Occipital lobe (tissue), 1 donor: ENCODE measurements at regions not wholly inside any gene's neighbourhood (a gene's known extent, or its start where the extent isn't known, plus 50 kb on each side); places are given as distances from the start of the nearest gene placed in this dataset.

ENCODE experiments used
- DNase-seq: peaks from one replicate; lab custom pipeline; 2025; lab: John Stamatoyannopoulos, UW

DNA sequence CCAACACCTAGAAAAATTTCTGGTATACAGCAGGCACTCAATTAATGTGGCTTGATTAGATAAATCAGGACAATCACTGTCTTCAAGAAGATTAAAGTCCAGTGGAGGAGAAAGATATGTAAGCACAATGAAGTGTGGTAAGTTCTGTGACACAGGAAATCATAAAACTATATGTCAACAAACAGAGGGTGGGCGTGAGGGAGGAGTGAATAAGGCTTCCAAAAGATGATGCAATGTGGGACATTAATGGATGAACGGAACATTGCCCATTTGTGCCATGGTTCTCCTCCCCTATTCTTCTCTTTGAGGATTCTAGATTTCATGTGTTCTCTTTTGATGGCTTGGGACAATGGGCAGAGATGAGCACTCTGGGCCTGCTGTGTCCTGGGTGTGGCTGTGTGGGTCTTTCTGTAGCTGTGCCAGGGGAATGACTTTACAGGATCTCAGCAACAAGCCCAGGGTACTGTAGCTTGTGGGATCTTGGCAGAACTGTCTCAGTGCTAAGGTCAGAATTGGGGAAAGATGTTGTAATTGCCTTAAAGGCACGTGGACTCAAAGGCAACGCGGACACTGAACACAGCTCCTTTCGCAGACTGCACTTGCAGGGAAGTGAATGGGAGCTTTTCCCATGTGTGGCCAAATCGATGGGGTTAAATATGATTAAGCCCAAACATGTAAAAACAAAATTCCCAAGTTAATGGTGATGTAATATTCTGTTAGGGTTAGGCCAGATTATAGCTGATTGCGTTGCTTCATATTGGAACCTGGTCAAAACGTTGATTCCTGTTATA lies 366.9 kb downstream of the TGFB2 start:
- no peak for DNase-seq

DNA sequence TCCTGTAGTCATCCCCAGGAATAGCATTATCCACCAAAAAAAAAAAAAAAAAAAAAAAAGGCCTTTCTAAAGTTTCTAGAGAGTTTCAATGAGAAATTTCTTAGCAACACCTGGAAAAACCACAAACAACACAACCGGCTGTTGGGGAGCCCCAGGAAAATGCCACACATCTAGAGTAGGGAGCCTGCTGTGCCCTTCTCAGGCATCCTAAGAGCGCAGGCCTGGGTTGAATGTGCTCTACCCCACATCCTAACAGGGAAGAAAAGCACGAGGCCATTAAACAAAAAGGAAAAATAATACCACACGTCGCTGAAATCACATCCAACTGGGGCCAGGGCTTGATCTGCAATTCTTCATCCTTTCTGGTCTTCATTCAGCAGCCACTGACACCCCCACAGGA lies 367.5 kb downstream of the TGFB2 start:
- no peak for DNase-seq

DNA sequence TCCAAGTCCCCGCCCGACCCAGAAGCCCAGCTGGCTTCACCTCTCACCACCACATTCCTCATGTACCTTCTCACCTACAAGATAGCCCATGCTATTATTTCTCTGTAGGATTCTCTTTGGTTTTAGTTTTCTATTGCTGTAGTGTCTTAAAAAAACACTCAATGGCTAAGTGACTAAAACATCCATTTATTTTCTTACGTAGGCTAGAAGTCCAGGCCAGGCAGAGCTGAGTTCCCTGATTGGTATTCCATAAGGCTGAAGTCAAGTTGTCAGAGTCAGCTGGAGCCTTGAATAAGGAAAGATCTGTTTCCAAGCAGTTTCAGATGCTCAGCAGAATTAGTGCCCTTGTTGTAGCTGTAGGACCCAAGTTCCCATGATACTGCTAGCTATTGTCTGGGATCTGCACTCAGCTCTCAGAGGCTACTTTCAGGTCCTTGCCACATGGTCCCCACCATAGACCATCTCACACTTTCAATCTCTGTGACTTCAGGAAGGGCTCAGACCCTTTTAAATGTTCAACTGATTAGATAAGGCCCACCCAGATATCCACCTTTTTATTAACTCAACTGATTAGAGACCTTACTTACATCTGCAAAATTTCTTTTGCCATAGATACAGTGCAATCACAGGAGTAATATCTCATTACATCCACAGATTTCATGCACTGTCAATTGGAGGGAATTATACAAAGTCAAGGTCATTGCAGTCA lies 371.0 kb downstream of the TGFB2 start:
- no peak for DNase-seq

DNA sequence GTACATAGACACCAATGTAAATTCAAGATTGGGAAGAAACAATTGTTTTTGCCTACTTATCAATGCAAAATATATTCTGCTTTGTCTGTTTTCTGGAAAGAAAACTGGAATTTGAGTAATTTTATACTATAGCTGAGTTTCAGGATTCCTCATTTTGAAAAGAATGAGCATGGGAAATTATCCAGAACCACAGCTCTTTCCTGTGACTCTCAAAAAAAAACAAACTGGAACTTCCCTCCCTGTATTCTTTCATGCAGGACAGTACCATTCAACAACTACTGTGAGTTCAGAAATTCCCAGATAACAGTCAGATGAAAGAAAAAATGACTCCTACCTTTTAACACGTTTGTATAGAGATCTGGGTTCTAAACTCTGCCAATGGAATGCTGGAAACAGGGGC lies 372.4 kb downstream of the TGFB2 start:
- no peak for DNase-seq

DNA sequence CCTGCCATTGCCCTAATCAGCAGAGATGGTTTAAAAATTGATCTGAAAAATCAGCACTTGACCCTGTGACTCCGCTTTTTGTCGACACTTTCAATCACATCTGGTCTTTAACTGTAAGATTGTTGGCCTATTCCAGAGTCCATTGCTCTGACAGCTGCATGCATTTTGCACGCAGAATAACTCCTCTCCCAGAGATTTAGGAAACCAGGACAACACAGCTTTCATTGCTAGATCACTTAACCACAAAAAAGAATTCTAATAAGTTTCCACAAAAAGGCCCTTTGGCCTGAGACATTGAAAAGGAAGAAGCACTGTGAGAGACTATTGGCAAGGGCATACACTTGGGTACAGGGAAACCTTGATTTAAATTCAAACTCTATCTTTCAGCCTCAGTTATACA lies 373.1 kb downstream of the TGFB2 start:
- DNase-seq = no peak

DNA sequence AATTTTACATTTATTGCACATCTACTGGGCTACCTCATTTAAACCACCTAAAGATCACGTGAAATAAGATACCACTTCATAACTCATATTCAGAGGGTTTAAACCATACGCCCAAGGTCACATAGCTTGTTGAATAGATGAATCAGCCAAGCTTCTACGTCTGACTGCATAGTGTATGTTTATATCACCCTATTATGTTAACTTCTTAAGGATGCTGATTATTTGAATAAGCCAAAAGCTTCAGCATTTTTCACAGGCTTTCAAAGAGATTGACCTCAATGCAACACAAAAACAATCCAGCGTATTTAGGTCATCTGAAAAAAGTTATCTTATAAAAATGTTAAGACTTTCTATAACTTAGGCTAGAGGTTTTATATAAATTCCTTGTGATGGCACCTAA lies 373.8 kb downstream of the TGFB2 start:
- DNase-seq = no peak

DNA sequence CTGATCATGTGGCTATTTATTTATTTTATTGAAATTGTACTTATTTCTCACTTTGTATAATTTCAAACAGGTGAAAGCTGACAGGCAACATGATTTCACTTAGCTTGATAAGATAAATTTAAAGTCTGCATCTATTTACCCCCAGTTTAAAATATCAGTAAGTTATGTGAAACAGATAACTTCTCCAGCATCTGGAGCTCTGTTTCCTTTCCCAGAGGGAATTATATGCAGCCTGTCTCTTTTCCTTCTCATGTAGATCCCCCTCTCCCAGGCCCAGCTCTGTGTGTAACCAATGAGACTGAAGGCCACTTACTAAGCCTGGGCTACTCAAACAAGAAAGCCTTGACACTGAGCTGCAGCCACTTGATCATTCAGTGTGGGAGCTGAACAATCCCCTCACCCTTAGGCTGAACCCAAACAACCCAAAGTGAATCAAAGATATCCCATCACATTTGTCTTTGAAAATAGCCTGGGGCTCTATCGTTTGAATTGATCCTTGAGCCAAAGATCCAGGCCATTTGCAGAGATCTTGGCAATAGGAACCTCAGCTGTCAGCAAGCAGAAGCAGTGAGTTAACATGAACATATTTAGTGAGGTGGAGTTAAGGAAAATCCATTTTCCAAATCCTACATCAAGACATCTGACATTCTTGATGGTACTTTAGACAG lies 383.9 kb downstream of the TGFB2 start:
- no peak for DNase-seq

DNA sequence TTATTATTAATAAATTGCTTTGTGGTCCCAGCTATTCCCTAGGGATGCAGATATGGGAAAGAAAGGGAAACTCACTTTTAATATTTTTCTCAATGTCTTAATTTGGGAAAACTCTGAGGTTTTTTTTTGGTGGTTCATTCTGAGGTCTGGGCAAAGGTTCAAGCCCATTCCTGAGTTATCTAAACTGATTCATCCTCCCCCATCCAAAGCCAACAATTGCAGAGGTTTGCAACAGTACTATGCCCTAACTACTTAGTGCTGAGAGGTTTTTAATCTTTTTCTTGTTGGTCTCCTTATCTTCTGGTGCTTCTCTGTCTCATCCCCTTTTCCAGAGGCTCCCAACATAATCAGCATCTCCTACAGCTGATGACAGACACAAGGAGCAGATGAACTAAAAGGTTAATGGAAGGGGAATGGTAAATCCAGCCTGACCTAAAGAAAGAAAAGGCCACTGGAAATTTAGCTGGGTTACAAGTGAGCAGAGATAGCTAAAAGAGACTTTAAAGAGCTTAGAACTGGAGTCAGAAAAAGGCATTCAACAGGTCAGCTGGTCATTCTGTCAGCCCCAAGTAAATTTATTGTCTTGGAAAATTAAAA lies 390.4 kb downstream of the TGFB2 start:
- no peak for DNase-seq

DNA sequence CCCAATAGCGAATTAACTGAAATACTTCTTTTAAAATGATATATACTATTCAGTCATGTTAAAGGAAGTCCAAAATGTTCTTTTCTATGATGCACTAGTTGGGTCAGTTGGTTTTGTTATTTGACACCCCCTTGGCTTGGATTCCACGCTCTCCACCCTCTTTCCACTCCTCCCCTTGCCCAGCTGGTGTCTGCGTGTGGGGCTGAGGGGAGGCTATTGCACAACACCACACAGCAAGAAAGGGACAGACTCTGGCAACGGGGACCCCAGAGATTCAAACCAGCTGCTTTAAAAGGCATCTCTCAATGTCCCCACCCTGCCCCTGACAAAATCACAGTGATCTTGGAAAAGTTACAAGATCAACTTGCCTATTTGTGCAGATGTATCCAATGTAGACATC lies 394.3 kb downstream of the TGFB2 start:
- DNase-seq = no peak

DNA sequence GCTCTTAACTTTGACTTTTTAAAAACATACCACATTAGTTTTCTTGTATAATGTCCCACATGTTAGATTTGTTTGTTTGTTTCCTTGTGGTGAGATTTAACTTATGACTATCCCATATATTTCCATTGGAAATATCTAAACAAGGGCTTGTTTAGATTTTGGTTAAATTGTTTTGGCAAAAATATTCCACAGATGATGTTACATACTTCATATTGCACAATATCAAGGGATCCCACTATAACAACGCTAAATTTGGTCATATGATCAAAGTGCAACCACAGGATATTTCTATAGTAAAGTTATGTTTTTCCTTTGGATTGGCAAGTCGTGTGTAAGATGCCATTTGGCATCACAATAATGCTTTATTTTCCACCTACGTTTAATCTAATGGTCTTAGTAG lies 396.7 kb downstream of the TGFB2 start:
- DNase-seq = no peak

DNA sequence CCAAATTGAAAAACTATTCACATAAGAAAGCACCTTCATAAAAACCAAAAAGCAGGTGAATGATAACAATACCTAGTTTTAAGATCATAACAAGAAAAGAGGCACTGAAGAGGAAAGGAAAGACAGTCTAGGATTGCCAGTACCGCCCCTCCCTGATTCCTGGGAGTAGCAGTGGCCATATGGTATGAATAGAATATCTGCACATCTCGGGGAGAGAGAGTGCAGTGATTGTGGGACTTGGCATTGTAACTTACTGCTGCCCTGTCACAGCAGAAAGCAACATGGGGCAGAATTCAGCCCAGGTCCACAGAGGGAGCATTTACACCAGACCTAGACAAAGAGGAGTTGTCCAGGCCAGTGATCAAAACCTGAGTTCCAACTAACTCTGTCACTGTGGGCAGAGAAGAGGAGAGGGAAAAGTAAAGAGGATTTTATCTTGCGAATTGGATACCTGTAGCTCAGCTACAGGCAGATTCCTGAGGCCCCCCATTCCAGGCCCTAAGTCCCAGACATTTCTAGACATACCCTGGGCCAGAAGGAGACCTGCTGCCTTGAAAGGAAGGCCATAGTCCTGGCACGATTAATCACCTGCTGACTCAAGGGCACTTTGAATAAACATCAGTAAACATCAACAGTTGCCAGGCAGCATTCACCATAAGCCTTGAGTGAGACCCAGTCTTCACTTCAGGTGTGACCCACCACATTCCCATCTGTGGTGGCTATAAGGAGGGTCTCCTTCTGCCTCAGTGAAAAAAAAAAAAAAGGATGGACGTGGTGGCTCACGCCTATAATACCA lies 397.5 kb downstream of the TGFB2 start:
- DNase-seq = no peak

DNA sequence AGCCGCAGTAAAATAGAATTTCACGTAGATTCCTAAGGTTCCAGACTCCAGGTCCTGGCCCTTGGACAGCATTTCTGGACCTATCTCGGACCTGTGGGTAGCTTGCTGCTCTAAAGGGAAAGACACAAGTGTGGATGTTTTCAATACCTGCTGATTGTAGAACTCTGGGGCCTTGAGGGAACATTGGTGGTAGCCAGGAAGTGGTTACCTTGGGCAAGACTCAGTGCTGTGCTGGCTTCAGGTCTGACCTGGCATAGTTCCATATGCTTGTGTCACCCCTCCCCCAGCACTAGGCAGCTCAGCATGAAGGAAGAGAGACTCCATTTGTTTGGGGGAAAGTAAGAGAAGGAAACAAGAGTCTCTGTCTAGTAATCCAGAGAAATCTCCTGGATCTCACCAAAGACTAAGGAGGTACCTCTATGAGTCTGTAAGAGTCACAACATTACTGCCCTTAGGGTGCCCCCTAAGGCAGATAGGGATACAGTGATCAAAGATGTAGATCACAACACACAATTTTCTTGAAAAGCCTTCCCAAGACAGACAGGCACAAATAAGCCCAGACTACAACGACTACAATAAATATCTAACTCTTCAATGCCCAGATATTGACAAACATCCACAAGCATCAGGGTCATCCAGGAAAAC lies 398.8 kb downstream of the TGFB2 start:
- DNase-seq = no peak

DNA sequence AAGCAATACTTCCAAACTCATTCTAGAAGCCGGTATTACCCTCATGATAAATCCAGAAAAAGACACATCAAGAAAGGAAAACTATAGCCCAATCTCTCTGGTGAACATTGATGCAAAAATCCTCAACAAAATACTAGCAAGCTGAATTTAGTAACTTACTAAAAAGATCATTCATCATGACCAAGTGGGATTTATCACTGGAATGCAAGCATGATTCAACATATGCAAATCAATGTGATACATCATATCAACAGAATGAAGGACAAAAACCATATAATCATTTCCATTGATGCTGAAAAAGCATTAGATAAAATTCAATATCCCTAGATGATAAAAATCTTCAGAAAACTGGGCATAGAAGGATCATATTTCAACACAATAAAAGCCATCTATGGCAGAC lies 402.9 kb downstream of the TGFB2 start:
- no peak for DNase-seq

DNA sequence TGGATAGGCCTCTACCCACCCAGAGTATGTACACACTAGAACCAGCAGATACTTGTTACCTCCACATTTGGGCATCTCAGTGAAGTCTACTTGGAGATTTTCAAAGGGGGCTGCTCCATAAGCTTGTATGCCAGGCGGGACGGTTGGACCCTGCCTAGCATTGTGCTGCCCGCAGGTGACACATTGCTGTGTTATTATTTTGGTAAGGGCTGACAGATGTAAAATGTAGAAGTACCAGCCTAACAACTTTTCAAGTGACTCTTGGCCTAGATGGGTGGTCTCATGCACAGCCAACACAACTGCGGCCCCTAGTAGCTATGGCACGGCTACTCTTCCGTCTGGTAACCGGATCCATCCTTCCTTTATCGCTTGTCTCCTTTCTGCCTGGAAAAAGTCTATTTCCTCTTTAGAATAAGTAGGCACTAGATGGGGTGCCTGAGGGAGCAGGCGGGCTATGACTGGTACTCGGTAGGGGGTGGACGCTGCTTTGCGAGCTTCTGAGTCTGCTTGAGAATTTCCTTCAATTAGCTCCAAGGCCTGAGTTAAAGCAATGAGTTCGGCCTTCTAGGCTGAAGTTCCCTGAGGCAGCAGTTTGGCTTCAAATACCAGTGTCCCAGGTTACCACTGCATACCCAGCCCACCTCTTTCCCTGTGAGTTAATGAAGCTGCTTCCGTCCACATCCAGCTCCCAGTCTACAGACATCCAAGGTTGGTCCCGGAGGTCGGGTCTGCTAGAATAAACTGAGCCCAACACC lies 405.3 kb downstream of the TGFB2 start:
- no peak for DNase-seq

DNA sequence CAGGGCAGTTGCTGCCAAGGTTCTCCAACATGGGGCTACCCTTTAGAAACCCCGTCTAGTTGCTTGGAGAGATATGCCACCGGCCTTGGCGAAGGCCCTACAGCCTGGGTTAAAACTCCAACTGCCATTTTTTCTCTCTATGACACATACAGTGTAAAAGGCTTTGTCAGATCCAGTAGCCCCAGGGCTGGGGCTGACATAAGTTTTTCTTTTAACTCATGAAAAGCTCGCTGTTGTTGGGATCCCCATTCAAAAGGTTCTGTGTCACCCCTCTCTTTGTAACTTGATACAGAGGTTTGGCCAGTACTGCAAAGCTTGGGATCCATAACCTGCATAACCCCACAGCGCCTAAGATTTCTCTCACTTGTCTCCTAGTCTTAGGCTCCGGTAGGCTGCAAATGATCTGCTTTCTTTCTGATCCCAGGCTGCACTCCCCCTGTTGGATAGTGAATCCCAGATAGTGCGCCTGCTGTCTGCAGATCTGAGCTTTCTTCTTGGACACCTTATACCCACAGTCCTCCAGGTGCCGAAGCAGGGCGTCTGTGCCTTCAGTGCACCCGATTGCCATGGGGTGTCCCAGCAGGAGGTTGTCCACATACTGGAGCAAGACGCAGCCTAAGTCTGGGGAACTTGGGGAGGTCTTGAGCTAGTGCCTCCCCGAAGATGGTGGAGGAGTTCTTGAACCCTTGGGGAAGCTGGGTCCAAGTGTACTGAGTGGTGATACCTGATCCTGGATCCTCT lies 406.2 kb downstream of the TGFB2 start:
- DNase-seq = no peak

DNA sequence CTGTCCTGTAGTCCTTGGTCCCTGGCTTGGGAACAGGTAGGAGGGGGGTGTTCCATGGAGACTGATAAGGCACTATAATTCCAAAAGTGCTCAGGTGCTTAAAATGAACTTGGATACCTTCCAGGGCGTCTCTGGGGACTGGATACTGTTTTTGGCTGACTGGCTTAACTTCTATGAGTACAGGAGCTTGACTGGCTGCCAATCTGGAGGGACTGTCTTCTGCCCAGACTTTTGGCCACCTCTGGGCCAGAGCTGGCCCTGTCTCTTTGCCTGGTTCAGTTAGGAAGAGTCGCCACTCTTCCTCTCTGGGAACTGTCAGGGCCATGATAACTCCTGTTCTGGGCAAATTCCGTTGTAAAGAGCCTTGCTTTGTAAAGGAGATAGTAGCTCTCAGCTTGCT lies 407.0 kb downstream of the TGFB2 start:
- DNase-seq = no peak

DNA sequence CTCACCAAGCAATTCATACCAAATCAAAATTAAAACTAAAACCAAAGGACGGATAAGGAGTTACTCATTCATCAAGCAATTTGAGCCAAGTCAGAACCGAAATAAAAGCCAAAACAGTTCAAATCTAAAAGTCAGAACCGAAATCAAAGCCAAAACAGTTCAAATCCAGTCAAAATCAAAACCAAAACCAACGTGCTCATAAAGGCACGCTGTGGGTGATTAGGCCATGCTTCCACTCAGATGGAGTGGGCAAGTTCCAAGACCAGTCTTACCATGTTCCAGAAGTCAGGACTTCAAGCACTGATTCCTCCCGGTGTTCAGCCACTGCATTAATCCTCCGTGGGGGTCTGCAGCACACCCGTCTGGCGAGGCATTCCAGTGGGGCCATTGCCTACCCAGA lies 409.3 kb downstream of the TGFB2 start:
- DNase-seq = no peak

DNA sequence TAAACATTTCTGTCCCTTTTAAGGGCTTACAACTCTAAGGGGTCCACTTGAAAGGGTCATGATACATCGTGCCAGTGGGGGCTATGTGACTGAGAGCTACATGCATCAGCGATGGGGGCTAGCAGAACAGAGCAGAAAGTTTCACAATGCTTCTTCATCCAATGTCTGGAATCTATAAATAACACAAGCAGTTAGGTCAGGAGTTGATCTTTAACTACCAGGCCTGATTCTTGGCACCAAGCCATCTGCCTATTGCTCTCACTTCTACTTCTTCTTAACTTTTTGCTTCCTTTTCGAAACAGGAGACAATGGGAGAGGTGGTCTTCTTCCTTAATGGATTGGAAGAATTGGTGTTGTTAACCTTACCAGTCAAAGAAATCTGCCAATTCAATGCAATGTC lies 410.0 kb downstream of the TGFB2 start:
- no peak for DNase-seq

DNA sequence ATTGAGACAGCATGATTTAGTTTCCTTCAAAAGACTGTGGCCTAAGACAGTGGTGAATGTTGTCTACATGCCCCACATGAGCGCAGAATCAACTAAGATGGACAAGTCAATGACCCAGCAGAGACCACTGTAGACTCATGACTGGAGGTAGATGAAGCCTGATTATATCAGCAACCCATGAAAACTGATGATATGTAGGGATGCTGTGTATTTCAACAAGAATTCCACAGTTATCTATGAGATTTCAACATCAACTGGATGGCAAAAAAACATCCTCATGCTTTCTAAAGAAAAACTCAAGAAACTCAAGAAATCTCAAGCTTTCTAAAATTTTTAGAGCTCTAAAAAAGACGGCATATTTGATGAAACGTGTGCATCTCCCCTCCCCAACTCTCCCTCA lies 413.9 kb upstream of the LYPLAL1 start:
- DNase-seq = no peak
